ENCODE measurements at regions not wholly inside any gene's neighbourhood (a gene's known extent, or its start where the extent isn't known, plus 50 kb on each side); places are given as distances from the start of the nearest gene placed in this dataset.

DNA sequence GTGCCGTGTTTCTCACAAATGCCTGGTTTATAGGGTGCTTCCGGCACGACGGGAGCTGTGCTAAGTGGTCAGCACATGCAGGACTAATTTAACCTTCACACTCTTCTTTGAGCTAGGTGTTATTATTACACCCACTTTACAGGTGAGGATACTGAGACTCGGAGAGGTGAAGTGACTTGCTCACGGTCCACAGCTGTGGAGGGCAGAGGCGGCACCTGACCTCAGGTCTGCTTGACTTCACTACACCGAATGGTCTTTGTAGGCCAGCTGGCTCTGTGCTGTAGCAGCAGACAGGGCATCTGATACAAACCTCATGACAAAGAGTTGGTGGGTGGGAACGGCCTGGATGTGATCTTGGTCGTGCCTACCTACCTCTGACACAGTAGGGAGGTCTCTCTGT, 102.0 kb upstream of the BOD1 start:
- DNase-seq (ENCODE audit: low read depth, low spot score) = no peak
- no CpG with 5 or more reads among the region's 10 CpGs for WGBS (ENCODE audit: insufficient coverage, insufficient read length)
- H3K27me3 ChIP-seq (ENCODE audit: control insufficient read depth, insufficient read depth, low read length) = no peaks in the 10 kb centered on the region
- no peaks in the 10 kb centered on the region for H3K36me3 ChIP-seq (ENCODE audit: control insufficient read depth, insufficient read depth, low read length)
- no peak overlapping the region for H3K27ac ChIP-seq (ENCODE audit: low read length)
- H3K4me3 ChIP-seq (ENCODE audit: low read length) = no peak overlapping the region
- peaks cover 2% of the 10 kb centered on the region; the same call in 1 of the 2 replicates for H3K4me1 ChIP-seq (ENCODE audit: control insufficient read depth, insufficient read depth, low read length)
- no peaks in the 10 kb centered on the region for H3K9me3 ChIP-seq (ENCODE audit: control insufficient read depth, insufficient read depth, low read length)

GRCh38 chr5:173719731-173720082, 103.3 kb upstream of the BOD1 start:
- Histone ChIP-seq H3K27ac (ENCODE audit: low read length) (no peak overlapping the region), H3K4me3 (ENCODE audit: low read length) (no peak overlapping the region), H3K4me1 (ENCODE audit: control insufficient read depth, insufficient read depth, low read length) (peaks cover 2% of the 10 kb centered on the region; the same call in 1 of the 2 replicates), H3K9me3 (ENCODE audit: control insufficient read depth, insufficient read depth, low read length) (no peaks in the 10 kb centered on the region), H3K36me3 (ENCODE audit: control insufficient read depth, insufficient read depth, low read length) (no peaks in the 10 kb centered on the region), H3K27me3 (ENCODE audit: control insufficient read depth, insufficient read depth, low read length) (no peaks in the 10 kb centered on the region)
- DNase-seq (ENCODE audit: low read depth, low spot score) = no peak
- whole genome bisulfite sequencing (ENCODE audit: insufficient coverage, insufficient read length) = no CpG with 5 or more reads among the region's 10 CpGs

DNA sequence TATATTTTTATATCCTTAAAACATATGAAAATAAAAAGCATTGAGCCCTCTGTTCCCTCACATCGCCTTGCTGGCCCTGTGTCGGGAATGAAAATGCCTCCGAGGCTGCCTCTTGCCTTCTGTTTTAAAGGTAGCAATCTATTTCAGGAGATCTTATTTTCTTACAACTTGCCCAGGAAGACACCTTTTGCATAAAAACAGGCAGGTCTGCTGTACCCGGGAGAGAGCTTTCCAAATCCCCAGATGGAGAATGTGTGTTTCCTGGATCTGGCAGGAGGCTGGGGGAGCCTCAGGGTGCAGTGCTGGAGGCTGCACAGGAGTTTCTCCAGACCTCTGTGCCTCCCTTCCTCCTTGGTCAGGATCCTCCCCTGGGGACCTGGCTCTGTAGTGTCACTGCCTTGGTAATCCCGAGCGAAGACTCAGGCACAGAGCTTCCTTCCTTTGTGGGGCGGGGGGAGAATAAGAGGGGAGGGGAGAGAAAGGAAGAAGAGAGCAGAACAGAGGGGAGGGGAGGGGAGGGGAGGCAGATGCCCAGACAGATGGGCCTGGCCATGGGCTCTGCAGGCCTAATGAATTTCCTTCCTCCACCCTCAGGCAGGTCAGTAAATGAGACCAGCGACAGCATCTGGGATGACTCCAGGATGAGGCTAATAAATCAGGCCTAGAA, 104.0 kb upstream of the BOD1 start:
- no peak for DNase-seq (ENCODE audit: low read depth, low spot score)
- WGBS (ENCODE audit: insufficient coverage, insufficient read length) = no CpG with 5 or more reads among the region's 8 CpGs
- Histone ChIP-seq H3K9me3 (ENCODE audit: control insufficient read depth, insufficient read depth, low read length) (no peaks in the 10 kb centered on the region), H3K4me1 (ENCODE audit: control insufficient read depth, insufficient read depth, low read length) (peaks cover 3% of the 10 kb centered on the region; the same call in 1 of the 2 replicates), H3K36me3 (ENCODE audit: control insufficient read depth, insufficient read depth, low read length) (no peaks in the 10 kb centered on the region), H3K4me3 (ENCODE audit: low read length) (no peak overlapping the region), H3K27me3 (ENCODE audit: control insufficient read depth, insufficient read depth, low read length) (no peaks in the 10 kb centered on the region), H3K27ac (ENCODE audit: low read length) (no peak overlapping the region)

DNA sequence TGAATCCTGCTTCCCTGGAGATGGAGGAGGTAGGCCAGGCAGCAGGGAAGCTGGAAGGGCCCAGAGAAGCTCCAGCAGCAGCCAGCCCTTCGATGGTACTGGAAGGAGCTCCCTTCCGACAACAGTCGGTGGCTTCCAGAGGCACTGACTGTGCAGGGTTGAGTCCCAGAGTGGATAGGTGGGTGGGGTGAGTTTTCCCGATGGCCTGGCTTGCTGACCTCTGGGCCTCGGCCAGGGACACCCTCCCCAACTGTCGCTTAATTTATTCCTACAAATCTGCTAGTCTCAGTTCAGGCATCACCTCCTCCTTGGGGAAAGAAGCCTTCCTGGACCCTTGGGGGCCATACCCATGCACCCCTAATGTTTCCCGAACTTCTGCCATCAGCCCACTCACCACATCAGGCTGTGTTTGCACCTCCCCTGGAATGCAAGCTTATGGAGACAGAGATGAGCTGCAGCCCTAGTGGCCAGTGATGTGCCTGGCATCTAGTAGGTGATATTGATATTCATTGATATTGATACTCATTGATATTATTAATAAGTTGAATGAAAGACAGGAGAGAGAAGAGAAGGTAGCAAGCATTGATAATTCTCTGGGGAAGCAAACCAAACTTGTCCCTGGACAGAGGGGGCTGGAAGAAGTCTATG, 104.6 kb upstream of the BOD1 start:
- H3K27me3 ChIP-seq (ENCODE audit: control insufficient read depth, insufficient read depth, low read length) = no peaks in the 10 kb centered on the region
- no CpG with 5 or more reads among the region's 7 CpGs for WGBS (ENCODE audit: insufficient coverage, insufficient read length)
- no peak overlapping the region for H3K4me3 ChIP-seq (ENCODE audit: low read length)
- H3K27ac ChIP-seq (ENCODE audit: low read length) = no peak overlapping the region
- H3K9me3 ChIP-seq (ENCODE audit: control insufficient read depth, insufficient read depth, low read length) = no peaks in the 10 kb centered on the region
- DNase-seq (ENCODE audit: low read depth, low spot score) = no peak
- H3K4me1 ChIP-seq (ENCODE audit: control insufficient read depth, insufficient read depth, low read length) = peaks cover 3% of the 10 kb centered on the region; the same call in 1 of the 2 replicates
- H3K36me3 ChIP-seq (ENCODE audit: control insufficient read depth, insufficient read depth, low read length) = no peaks in the 10 kb centered on the region

DNA sequence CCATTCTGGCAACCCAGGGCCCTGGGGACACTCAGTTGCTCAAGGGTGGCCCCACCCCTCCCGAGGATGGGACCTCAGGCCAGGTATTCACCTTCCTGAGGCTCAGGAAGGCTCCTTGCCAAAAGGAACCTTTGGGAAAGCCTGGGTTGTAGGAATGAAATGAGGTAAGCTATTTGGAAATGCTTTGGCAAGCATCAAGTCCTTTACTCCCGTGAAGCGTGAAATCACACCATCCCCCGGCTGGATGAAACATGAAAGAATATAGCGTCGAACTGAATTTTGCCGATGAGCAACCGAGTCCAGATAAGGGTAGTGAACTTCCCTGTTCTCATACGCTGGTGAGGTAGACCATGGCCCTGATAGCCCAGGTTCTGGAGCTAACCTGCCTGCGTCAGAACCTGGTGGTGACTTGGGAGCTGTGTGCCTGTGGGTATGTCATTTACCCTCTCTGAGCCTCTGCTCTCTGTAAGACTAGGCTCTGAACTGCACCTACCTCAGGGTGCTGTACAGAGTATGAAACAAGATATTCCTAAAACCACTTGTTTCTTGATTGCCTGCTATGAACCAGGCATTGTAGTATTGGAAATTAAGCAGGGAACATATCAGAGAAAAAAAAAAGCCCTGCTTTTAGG, 105.3 kb upstream of the BOD1 start:
- H3K27ac ChIP-seq (ENCODE audit: low read length) = no peak overlapping the region
- H3K36me3 ChIP-seq (ENCODE audit: control insufficient read depth, insufficient read depth, low read length) = no peaks in the 10 kb centered on the region
- DNase-seq (ENCODE audit: low read depth, low spot score) = no peak
- WGBS (ENCODE audit: insufficient coverage, insufficient read length) = no CpG with 5 or more reads among the region's 10 CpGs
- peaks cover 3% of the 10 kb centered on the region; the same call in 1 of the 2 replicates for H3K4me1 ChIP-seq (ENCODE audit: control insufficient read depth, insufficient read depth, low read length)
- no peaks in the 10 kb centered on the region for H3K27me3 ChIP-seq (ENCODE audit: control insufficient read depth, insufficient read depth, low read length)
- H3K9me3 ChIP-seq (ENCODE audit: control insufficient read depth, insufficient read depth, low read length) = no peaks in the 10 kb centered on the region
- H3K4me3 ChIP-seq (ENCODE audit: low read length) = no peak overlapping the region

GRCh38 chr5:173726846-173727557, 110.6 kb upstream of the BOD1 start:
- Histone ChIP-seq H3K9me3 (ENCODE audit: control insufficient read depth, insufficient read depth, low read length) (no peaks in the 10 kb centered on the region), H3K4me3 (ENCODE audit: low read length) (no peak overlapping the region), H3K4me1 (ENCODE audit: control insufficient read depth, insufficient read depth, low read length) (peaks cover 4% of the 10 kb centered on the region; the same call in 1 of the 2 replicates), H3K27ac (ENCODE audit: low read length) (no peak overlapping the region), H3K36me3 (ENCODE audit: control insufficient read depth, insufficient read depth, low read length) (no peaks in the 10 kb centered on the region), H3K27me3 (ENCODE audit: control insufficient read depth, insufficient read depth, low read length) (no peaks in the 10 kb centered on the region)
- DNase-seq (ENCODE audit: low read depth, low spot score) = no peak
- WGBS (ENCODE audit: insufficient coverage, insufficient read length) = no CpG with 5 or more reads among the region's 7 CpGs

DNA sequence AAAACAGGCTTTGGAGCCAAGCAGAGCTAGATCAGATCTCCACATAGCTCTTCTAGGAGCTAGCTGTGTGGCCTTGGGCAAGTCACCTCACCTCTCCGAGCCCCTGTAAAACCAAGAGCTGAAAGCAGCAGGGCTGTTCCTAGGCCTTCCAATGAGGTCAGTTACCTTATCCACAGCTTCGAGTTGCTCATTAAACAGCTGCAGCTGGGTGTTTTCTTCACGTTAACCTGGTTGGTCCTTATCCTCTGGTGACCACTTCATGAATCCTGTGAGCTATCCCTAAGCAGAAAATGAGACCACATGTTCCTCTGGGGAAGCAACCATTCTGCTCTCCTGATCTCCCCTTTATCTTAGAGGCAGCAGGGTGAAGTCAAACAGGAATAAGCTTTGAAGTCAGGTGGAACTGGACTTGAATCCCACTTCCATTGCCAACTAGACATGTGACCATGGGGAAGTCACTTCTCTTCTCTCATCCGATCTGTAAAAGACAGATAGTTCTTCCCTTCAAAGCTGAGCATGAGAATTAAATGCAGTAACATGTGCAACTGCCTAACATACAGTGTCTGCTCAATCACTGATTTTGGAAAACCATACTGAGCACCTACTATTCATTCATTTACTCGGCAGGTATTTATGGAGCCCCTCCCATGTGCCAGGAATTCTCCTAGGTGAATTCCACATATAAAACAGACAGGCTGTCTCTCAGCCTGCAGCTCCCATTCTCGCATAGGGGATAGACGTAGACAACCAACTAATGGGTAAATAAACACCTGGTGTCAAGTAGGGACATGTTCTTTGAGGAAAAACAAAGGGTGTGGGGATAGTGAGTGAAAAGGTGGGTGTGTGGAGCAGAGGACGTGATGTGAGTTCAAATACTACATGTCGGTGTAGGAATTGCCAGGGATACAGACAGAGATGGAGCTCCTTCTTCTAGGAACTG, 111.7 kb upstream of the BOD1 start:
- DNase-seq (ENCODE audit: low read depth, low spot score) = no peak
- peaks cover 4% of the 10 kb centered on the region; the same call in 1 of the 2 replicates for H3K4me1 ChIP-seq (ENCODE audit: control insufficient read depth, insufficient read depth, low read length)
- H3K36me3 ChIP-seq (ENCODE audit: control insufficient read depth, insufficient read depth, low read length) = no peaks in the 10 kb centered on the region
- no peak overlapping the region for H3K4me3 ChIP-seq (ENCODE audit: low read length)
- H3K27me3 ChIP-seq (ENCODE audit: control insufficient read depth, insufficient read depth, low read length) = no peaks in the 10 kb centered on the region
- WGBS (ENCODE audit: insufficient coverage, insufficient read length) = 100% methylated on average over 2 of the region's 9 CpGs
- H3K9me3 ChIP-seq (ENCODE audit: control insufficient read depth, insufficient read depth, low read length) = no peaks in the 10 kb centered on the region
- H3K27ac ChIP-seq (ENCODE audit: low read length) = no peak overlapping the region

DNA sequence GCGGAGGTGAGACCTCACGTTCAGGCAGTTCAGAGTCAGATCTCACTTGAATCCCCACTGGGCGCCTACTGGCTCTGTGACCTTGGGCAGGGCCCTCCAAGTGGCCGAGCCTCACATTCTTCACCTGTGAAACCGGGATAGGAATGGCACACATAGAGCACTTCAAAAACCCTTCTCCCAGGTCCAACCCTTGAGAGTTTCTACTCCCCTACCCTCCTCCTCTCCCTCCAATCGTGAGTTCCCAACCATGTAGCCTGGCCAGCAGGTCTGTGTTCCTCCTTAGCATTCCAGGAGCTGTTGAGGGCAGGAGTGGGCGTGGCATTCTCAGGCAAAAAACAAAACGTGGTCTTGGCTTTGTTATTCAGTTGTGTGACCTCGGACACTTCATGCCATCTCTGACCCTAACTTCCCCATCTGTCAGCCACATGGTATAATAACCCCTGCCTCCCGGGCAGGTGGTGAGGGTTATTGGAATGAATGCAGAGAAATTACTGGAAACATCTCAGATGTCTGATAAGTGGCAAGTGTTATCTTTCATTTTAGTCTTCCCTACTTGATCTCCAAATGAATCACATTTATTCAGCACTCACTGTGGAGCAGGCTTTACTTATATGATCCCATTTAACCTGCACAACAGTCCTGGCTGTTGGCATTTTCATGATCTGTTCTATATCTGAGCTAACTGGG, 112.8 kb upstream of the BOD1 start:
- Histone ChIP-seq H3K4me3 (ENCODE audit: low read length) (no peak overlapping the region), H3K36me3 (ENCODE audit: control insufficient read depth, insufficient read depth, low read length) (no peaks in the 10 kb centered on the region), H3K9me3 (ENCODE audit: control insufficient read depth, insufficient read depth, low read length) (no peaks in the 10 kb centered on the region), H3K4me1 (ENCODE audit: control insufficient read depth, insufficient read depth, low read length) (peaks cover 4% of the 10 kb centered on the region; the same call in 1 of the 2 replicates), H3K27ac (ENCODE audit: low read length) (no peak overlapping the region), H3K27me3 (ENCODE audit: control insufficient read depth, insufficient read depth, low read length) (no peaks in the 10 kb centered on the region)
- WGBS (ENCODE audit: insufficient coverage, insufficient read length) = no CpG with 5 or more reads among the region's 10 CpGs
- DNase-seq (ENCODE audit: low read depth, low spot score) = no peak

- H3K4me3 ChIP-seq (ENCODE audit: low read length) = no peak overlapping the region
- peaks cover 3% of the 10 kb centered on the region; the same call in 1 of the 2 replicates for H3K4me1 ChIP-seq (ENCODE audit: control insufficient read depth, insufficient read depth, low read length)
- no CpG with 5 or more reads among the region's 14 CpGs for WGBS (ENCODE audit: insufficient coverage, insufficient read length)
- H3K36me3 ChIP-seq (ENCODE audit: control insufficient read depth, insufficient read depth, low read length) = no peaks in the 10 kb centered on the region
- H3K9me3 ChIP-seq (ENCODE audit: control insufficient read depth, insufficient read depth, low read length) = no peaks in the 10 kb centered on the region
- no peak overlapping the region for H3K27ac ChIP-seq (ENCODE audit: low read length)
- no peaks in the 10 kb centered on the region for H3K27me3 ChIP-seq (ENCODE audit: control insufficient read depth, insufficient read depth, low read length)
- no peak for DNase-seq (ENCODE audit: low read depth, low spot score)
Observed at GRCh38 chr5:173730632-173731298, 114.3 kb upstream of the BOD1 start.

All from iPS DF 6.9 (cell line).